ENCODE measurements at regions not wholly inside any gene's neighbourhood (a gene's known extent, or its start where the extent isn't known, plus 50 kb on each side); places are given as distances from the start of the nearest gene placed in this dataset.

DNA sequence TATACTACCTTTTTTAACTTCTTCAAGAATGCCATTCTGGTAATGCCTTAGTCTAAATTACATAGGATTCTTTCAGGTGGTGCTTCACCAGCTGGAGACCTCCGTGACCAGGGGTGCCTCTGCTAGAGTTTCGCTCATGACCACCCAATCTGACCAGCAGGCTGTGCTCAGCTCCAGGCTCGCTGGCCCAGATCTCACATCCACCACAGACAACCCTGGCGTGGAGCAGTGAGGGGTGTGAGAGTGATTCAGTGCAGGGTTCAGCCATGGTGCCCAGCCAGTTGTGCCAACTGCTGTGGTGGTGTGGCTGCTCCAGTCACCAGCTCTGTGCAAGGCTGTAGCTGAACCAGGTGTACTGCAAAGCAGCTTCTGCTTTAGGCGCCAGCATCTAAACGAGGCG is 198.6 kb downstream of the MMUT start:
- Histone ChIP-seq H3K36me3 (ENCODE audit: control insufficient read depth, insufficient read depth, low read length) (no peaks in the 10 kb centered on the region), H3K27me3 (ENCODE audit: control insufficient read depth, insufficient read depth, low read length) (no peaks in the 10 kb centered on the region), H3K4me3 (ENCODE audit: low read depth, low read length) (no peak overlapping the region)
- DNase-seq (ENCODE audit: low read depth), result no peak
- CTCF ChIA-PET, result interaction anchor here (0.6 kb wide), 1 partner anchor 21 kb away, joined by 3 read pairs; no protein-coding TSS in a partner anchor
- POLR2A ChIA-PET, result no interaction called here
- TF ChIP-seq CTCF (IDR thresholded peaks at IDR 0.05; ENCODE audit: insufficient read depth, low read depth, low read length), result no peak

- TF ChIP-seq CTCF (IDR thresholded peaks at IDR 0.05; ENCODE audit: insufficient read depth, low read depth, low read length), result no peak
- Histone ChIP-seq H3K36me3 (ENCODE audit: control insufficient read depth, insufficient read depth, low read length) (no peaks in the 10 kb centered on the region), H3K27me3 (ENCODE audit: control insufficient read depth, insufficient read depth, low read length) (no peaks in the 10 kb centered on the region), H3K4me3 (ENCODE audit: low read depth, low read length) (no peak overlapping the region)
- no peak for DNase-seq (ENCODE audit: low read depth)
- CTCF ChIA-PET, result no interaction called here
- POLR2A ChIA-PET, result no interaction called here
Observed at GRCh38 chr6:49257549-49257948, 205.5 kb downstream of the MMUT start.

DNA sequence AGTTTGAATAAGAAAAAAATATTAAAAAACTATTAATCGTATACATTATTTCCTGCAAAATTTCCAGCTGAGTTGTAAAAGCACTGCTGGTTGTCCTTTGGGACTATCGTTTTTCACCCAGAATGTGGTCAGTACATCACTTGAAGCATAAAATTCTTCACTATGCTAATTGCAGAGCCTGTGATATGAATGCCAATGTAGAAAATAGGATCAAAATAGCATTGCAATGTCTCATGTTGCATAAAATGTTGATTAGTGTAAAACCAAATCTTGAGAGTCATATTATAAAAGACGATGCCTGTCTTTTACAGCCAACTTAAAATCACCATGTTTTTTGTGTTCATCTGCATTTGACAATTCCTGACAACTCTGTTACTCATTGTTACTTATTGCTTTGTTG is 207.7 kb downstream of the MMUT start:
- POLR2A ChIA-PET, result no interaction called here
- no peak for DNase-seq (ENCODE audit: low read depth)
- Histone ChIP-seq H3K4me3 (ENCODE audit: low read depth, low read length) (no peak overlapping the region), H3K36me3 (ENCODE audit: control insufficient read depth, insufficient read depth, low read length) (no peaks in the 10 kb centered on the region), H3K27me3 (ENCODE audit: control insufficient read depth, insufficient read depth, low read length) (no peaks in the 10 kb centered on the region)
- no peak for TF ChIP-seq CTCF (IDR thresholded peaks at IDR 0.05; ENCODE audit: insufficient read depth, low read depth, low read length)
- CTCF ChIA-PET, result no interaction called here

- no peak for TF ChIP-seq CTCF (IDR thresholded peaks at IDR 0.05; ENCODE audit: insufficient read depth, low read depth, low read length)
- Histone ChIP-seq H3K4me3 (ENCODE audit: low read depth, low read length) (no peak overlapping the region), H3K27me3 (ENCODE audit: control insufficient read depth, insufficient read depth, low read length) (no peaks in the 10 kb centered on the region), H3K36me3 (ENCODE audit: control insufficient read depth, insufficient read depth, low read length) (no peaks in the 10 kb centered on the region)
- DNase-seq (ENCODE audit: low read depth), result no peak
- ChIA-PET CTCF (interaction anchor here (0.6 kb wide), 1 partner anchor 596 kb away, joined by 3 read pairs; no protein-coding TSS in a partner anchor), POLR2A (no interaction called here)
Observed at GRCh38 chr6:49252901-49253300, 210.2 kb downstream of the MMUT start.

GRCh38 chr6:49233483-49233882 is 229.6 kb downstream of the MMUT start:
- no peak for TF ChIP-seq CTCF (IDR thresholded peaks at IDR 0.05; ENCODE audit: insufficient read depth, low read depth, low read length)
- DNase-seq (ENCODE audit: low read depth), result no peak
- no peaks in the 10 kb centered on the region for H3K36me3 ChIP-seq (ENCODE audit: control insufficient read depth, insufficient read depth, low read length)
- H3K4me3 ChIP-seq (ENCODE audit: low read depth, low read length), result no peak overlapping the region
- ChIA-PET CTCF (no interaction called here), POLR2A (no interaction called here)
- no peaks in the 10 kb centered on the region for H3K27me3 ChIP-seq (ENCODE audit: control insufficient read depth, insufficient read depth, low read length)

All from BJ (cell line).